Keratinocyte (primary cell): ENCODE measurements at regions not wholly inside any gene's neighbourhood (a gene's known extent, or its start where the extent isn't known, plus 50 kb on each side); places are given as distances from the start of the nearest gene placed in this dataset.

Source experiments
- DNase-seq: peaks from one replicate; pipeline ENCODE4 v3.0.0-alpha.2; 2011; ENCODE audit warnings: low read depth, missing footprints, low spot score
- FAIRE-seq: peaks from 2 replicates; lab custom pipeline; 2011; peaks lifted over from hg19 to GRCh38; lab: Jason Lieb, UNC
- H2AFZ ChIP-seq: 2 replicates; pipeline ENCODE4 v1.6.0; 2012; ENCODE audit warnings: low read length, control low read depth, inconsistent platforms; ENCODE audit not compliant: control insufficient read depth
- H3K27ac ChIP-seq: 2 replicates; pipeline ENCODE4 v1.5.1; 2011; ENCODE audit warnings: low read length; ENCODE audit not compliant: control insufficient read depth, insufficient read depth
- H3K27me3 ChIP-seq: 3 replicates; pipeline ENCODE4 v1.6.0; 2011; ENCODE audit warnings: low read length; ENCODE audit not compliant: control insufficient read depth, insufficient read depth; ENCODE audit errors: extremely low read depth
- H3K36me3 ChIP-seq, 2 experiments: 2 replicates in 1 of 2; 3 replicates in 1 of 2; pipeline ENCODE4 v1.5.1; 2011; ENCODE audit warnings: low read length in 2 of 2, mild to moderate bottlenecking in 1 of 2; ENCODE audit not compliant: control insufficient read depth in 2 of 2, insufficient read depth in 2 of 2; ENCODE audit errors: extremely low read depth in 1 of 2
- H3K4me1 ChIP-seq: 3 replicates; pipeline ENCODE4 v1.5.1; 2011; ENCODE audit warnings: low read length; ENCODE audit not compliant: control insufficient read depth, insufficient read depth; ENCODE audit errors: extremely low read depth
- H3K4me2 ChIP-seq: 3 replicates; pipeline ENCODE4 v1.6.0; 2011; ENCODE audit warnings: low read depth, low read length; ENCODE audit not compliant: control insufficient read depth, insufficient read depth; ENCODE audit errors: extremely low read depth
- H3K4me3 ChIP-seq, 3 experiments: fragments of 200-600 bp in 1 of 3; sonication (generic) in 1 of 3; 2 replicates in 2 of 3; 3 replicates in 1 of 3; pipeline ENCODE4 v1.5.1; 2011 to 2016; ENCODE audit warnings: low read length in 3 of 3, mild to moderate bottlenecking in 3 of 3, control low read depth in 2 of 3, inconsistent platforms in 1 of 3, low read depth in 1 of 3, mixed read lengths in 1 of 3, mixed run types in 1 of 3, moderate library complexity in 1 of 3; ENCODE audit not compliant: control insufficient read depth in 2 of 3, insufficient read depth in 2 of 3; ENCODE audit errors: extremely low read depth in 1 of 3
- H3K79me2 ChIP-seq: 2 replicates; pipeline ENCODE4 v1.6.0; 2012; ENCODE audit warnings: low read length; ENCODE audit not compliant: control insufficient read depth, insufficient read depth
- H3K9ac ChIP-seq: 3 replicates; pipeline ENCODE4 v1.6.0; 2011; ENCODE audit warnings: low read length; ENCODE audit not compliant: control insufficient read depth, insufficient read depth; ENCODE audit errors: extremely low read depth
- H3K9me1 ChIP-seq: 3 replicates; pipeline ENCODE4 v1.6.0; 2011; ENCODE audit warnings: low read length; ENCODE audit not compliant: control insufficient read depth, insufficient read depth; ENCODE audit errors: extremely low read depth
- H3K9me3 ChIP-seq: 2 replicates; pipeline ENCODE4 v1.5.1; 2012; ENCODE audit warnings: low read depth, low read length; ENCODE audit not compliant: control insufficient read depth
- H4K20me1 ChIP-seq: 3 replicates; pipeline ENCODE4 v1.6.0; 2011; ENCODE audit warnings: low read length; ENCODE audit not compliant: control insufficient read depth, insufficient read depth; ENCODE audit errors: extremely low read depth
- EZH2 ChIP-seq: IDR thresholded peaks from one replicate; pipeline ENCODE4 v1.6.1; 2012; ENCODE audit warnings: inconsistent platforms, mild to moderate bottlenecking, low read length, moderate library complexity
- dilution Hi-C: fragments of 300-500 bp; cut with MboI; formaldehyde crosslinking; loops from one replicate; pipeline ENCODE4 v1.7.0; 2020; ENCODE audit warnings: low sequenced_read_pairs; ENCODE audit not compliant: extremely low pct_ligation_motif_present
- TF ChIP-seq, protein P1 (sequence below), 3 experiments: IDR thresholded peaks in 1 of 3; conservative IDR thresholded peaks in 1 of 3; optimal IDR thresholded peaks in 1 of 3; 2 replicates in 2 of 3; 3 replicates in 1 of 3; pipeline versions ENCODE3 to v1.5.1; 2011; ENCODE audit warnings: low read length in 3 of 3, mild to moderate bottlenecking in 3 of 3, moderate library complexity in 2 of 3, control low read depth in 1 of 3, inconsistent platforms in 1 of 3; ENCODE audit not compliant: insufficient read depth in 2 of 3; ENCODE audit errors: extremely low read depth in 1 of 3

DNA sequence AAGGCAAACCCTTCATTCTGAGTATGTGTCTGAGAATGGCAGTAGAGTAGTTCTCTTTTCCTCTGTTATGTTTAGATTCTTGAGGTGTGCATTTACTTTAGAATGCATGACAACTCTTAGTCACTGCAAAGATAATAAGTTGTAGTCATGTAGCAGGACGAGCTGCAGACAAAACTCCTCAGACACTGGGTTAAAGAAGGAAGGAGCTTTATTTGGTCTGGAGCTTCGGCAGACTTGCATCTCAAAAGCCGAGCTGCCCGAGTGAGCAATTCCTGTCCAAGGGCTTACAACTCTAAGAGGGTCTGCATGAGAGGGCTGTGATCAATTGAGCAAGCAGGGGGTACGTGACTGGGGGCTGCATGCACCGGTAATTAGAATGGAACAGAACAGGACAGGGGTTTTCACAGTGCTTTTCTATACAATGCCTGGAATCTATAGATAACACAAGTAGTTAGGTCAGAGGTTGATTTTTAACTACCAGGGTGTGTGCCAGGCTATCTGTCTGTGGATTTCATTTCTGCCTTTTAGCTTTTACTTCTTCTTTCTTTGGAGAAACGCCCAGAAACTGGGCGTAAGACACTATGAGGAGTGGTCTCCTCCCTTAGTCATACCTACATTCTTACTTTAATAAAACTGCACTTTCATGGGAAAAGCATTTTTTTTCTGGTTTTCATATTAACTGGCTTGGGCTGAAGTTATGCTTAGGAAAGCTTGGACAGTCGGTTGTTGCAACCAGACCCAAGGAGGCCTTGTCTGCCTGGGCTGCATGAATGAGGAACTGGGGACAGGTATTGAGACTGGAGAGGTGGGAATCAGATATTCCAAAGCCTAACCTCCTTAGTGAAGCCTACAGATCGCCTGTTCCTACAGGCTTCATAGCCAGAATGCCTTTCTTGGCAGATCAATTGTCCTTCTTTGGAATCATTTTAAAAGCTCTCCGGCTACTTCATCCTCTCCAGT, 115.1 kb downstream of the RHOU start:
- no peaks in the 10 kb centered on the region for H3K4me1 ChIP-seq
- no peaks in the 10 kb centered on the region for H3K79me2 ChIP-seq
- dilution Hi-C loops, result no loop called here

GRCh38 chr1:228851193-228851592, 115.9 kb downstream of the RHOU start:
- Histone ChIP-seq H3K4me2 (no peak overlapping the region), H3K79me2 (no peaks in the 10 kb centered on the region), H3K27ac (no peak overlapping the region), H4K20me1 (no peaks in the 10 kb centered on the region), H3K9me3 (no peaks in the 10 kb centered on the region), H3K9ac (no peak overlapping the region), H3K27me3 (peaks cover 3% of the 10 kb centered on the region), H2AFZ (no peak overlapping the region), H3K4me1 (no peaks in the 10 kb centered on the region), H3K9me1 (no peaks in the 10 kb centered on the region), H3K36me3 (no peaks in the 10 kb centered on the region), H3K4me3 (no peak overlapping the region)
- FAIRE-seq (no peak), DNase-seq (no peak)
- TF ChIP-seq, protein P1, sequence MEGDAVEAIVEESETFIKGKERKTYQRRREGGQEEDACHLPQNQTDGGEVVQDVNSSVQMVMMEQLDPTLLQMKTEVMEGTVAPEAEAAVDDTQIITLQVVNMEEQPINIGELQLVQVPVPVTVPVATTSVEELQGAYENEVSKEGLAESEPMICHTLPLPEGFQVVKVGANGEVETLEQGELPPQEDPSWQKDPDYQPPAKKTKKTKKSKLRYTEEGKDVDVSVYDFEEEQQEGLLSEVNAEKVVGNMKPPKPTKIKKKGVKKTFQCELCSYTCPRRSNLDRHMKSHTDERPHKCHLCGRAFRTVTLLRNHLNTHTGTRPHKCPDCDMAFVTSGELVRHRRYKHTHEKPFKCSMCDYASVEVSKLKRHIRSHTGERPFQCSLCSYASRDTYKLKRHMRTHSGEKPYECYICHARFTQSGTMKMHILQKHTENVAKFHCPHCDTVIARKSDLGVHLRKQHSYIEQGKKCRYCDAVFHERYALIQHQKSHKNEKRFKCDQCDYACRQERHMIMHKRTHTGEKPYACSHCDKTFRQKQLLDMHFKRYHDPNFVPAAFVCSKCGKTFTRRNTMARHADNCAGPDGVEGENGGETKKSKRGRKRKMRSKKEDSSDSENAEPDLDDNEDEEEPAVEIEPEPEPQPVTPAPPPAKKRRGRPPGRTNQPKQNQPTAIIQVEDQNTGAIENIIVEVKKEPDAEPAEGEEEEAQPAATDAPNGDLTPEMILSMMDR (optimal IDR thresholded peaks at IDR 0.05 in 1 of 3, IDR thresholded peaks at IDR 0.05 in 1 of 3, conservative IDR thresholded peaks at IDR 0.05 in 1 of 3; ENCODE audit: extremely low read depth in 1 of 3, insufficient read depth in 2 of 3, low read length in 3 of 3), result no peak
- TF ChIP-seq EZH2, result no peak
- dilution Hi-C loops, result no loop called here

More for the DNA sequence above, 115.1 kb downstream of the RHOU start:
- Histone ChIP-seq H4K20me1 (no peaks in the 10 kb centered on the region), H3K9ac (no peak overlapping the region), H3K36me3 (no peaks in the 10 kb centered on the region), H3K4me2 (no peak overlapping the region), H3K9me1 (no peaks in the 10 kb centered on the region), H3K27ac (no peak overlapping the region), H3K4me3 (no peak overlapping the region), H3K27me3 (peaks cover 3% of the 10 kb centered on the region), H2AFZ (no peak overlapping the region), H3K9me3 (no peaks in the 10 kb centered on the region)
- no peak for DNase-seq
- TF ChIP-seq, protein P1 (optimal IDR thresholded peaks at IDR 0.05 in 1 of 3, IDR thresholded peaks at IDR 0.05 in 1 of 3, conservative IDR thresholded peaks at IDR 0.05 in 1 of 3; ENCODE audit: extremely low read depth in 1 of 3, insufficient read depth in 2 of 3, low read length in 3 of 3), result no peak
- no peak for TF ChIP-seq EZH2
- no peak for FAIRE-seq
